ENCODE measurements at regions not wholly inside any gene's neighbourhood (a gene's known extent, or its start where the extent isn't known, plus 50 kb on each side); places are given as distances from the start of the nearest gene placed in this dataset.

GRCh38 chrY:7261254-7261653 is 349.7 kb upstream of the AMELY start:
- DNase-seq (ENCODE audit: low read depth) = no peak

- DNase-seq (ENCODE audit: low read depth) = no peak
Measured at GRCh38 chrY:7240101-7240500, 328.5 kb upstream of the AMELY start.

GRCh38 chrY:7211971-7212370 is 300.4 kb upstream of the AMELY start:
- no peak for DNase-seq (ENCODE audit: low read depth)

- no peak for DNase-seq (ENCODE audit: low read depth)
Measured at GRCh38 chrY:7204456-7204855, 292.9 kb upstream of the AMELY start.

- no peak for DNase-seq (ENCODE audit: low read depth)
Measured at GRCh38 chrY:7182591-7182990, 271.0 kb upstream of the AMELY start.

GRCh38 chrY:7177631-7178030 is 266.1 kb upstream of the AMELY start:
- DNase-seq (ENCODE audit: low read depth) = peak; percentile 19

- no peak for DNase-seq (ENCODE audit: low read depth)
Measured at GRCh38 chrY:7169475-7169874, 257.9 kb upstream of the AMELY start.

GRCh38 chrY:7141477-7141876 is 229.9 kb upstream of the AMELY start:
- no peak for DNase-seq (ENCODE audit: low read depth)

Measured in LHCN-M2 (cell line).